ENCODE measurements at regions not wholly inside any gene's neighbourhood (a gene's known extent, or its start where the extent isn't known, plus 50 kb on each side); places are given as distances from the start of the nearest gene placed in this dataset.

DNA sequence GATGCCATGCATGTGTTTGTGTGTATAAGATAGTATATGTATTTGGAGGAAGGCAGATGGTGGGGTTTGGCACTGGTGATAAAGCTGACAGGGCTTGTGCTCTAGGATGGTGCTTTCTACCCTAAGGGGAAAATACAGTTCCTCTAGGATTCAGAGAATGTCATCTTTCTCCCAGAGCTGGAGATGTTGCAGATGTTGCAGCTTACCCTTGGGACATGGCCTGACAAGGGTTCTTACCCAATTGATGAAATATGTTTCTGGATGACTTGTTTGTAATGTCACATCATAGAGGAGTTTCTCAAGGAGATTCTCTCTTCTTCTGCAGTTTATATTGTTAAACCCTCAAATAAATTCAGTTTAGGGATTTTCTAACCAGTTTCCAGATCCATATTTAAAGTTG is 52.5 kb upstream of the PITX2 start:
- TF ChIP-seq, protein P1, sequence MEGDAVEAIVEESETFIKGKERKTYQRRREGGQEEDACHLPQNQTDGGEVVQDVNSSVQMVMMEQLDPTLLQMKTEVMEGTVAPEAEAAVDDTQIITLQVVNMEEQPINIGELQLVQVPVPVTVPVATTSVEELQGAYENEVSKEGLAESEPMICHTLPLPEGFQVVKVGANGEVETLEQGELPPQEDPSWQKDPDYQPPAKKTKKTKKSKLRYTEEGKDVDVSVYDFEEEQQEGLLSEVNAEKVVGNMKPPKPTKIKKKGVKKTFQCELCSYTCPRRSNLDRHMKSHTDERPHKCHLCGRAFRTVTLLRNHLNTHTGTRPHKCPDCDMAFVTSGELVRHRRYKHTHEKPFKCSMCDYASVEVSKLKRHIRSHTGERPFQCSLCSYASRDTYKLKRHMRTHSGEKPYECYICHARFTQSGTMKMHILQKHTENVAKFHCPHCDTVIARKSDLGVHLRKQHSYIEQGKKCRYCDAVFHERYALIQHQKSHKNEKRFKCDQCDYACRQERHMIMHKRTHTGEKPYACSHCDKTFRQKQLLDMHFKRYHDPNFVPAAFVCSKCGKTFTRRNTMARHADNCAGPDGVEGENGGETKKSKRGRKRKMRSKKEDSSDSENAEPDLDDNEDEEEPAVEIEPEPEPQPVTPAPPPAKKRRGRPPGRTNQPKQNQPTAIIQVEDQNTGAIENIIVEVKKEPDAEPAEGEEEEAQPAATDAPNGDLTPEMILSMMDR (IDR thresholded peaks at IDR 0.05; ENCODE audit: extremely low read depth, low read depth, low read length): no peak
- no peak for DNase-seq (ENCODE audit: insufficient read length, low spot score, missing footprints)
- Histone ChIP-seq H4K20me1 (ENCODE audit: insufficient read depth, low read length) (no peaks in the 10 kb centered on the region), H3K27ac (ENCODE audit: low read depth, low read length) (no peak overlapping the region), H3K79me2 (ENCODE audit: insufficient read depth, low read length) (no peaks in the 10 kb centered on the region), H3K9me3 (ENCODE audit: low read depth, low read length) (no peaks in the 10 kb centered on the region), H3K4me2 (ENCODE audit: insufficient read depth, low read length) (no peak overlapping the region), H3K36me3 (ENCODE audit: insufficient read depth, low read length) (no peaks in the 10 kb centered on the region), H3K4me1 (ENCODE audit: insufficient read depth, low read length) (no peaks in the 10 kb centered on the region), H3K27me3 (ENCODE audit: insufficient read depth, low read length) (peaks cover 2% of the 10 kb centered on the region), H3K4me3 (ENCODE audit: insufficient read depth, low read length) (no peak overlapping the region), H2AFZ (ENCODE audit: low read length) (no peak overlapping the region)

DNA sequence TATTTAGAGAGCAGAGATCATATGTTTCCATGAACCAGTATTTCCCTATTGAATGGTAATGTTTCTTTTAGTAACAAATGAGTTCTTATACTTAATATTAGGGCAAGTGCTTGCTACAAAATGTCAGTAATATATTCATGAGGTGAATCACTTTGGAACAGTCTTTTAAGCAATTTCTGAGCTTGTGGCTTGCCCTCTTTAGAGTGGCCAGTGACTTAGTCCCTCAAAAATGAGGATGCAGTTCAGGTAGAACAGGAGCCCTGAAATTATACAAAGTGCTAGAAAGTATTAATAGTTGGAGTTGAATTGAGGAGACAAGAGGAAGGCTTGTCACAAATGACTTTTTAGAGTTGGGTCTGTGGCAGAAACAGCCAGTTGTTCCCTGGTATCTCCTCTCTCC is 53.4 kb upstream of the PITX2 start:
- no peak for DNase-seq (ENCODE audit: insufficient read length, low spot score, missing footprints)
- Histone ChIP-seq H3K4me1 (ENCODE audit: insufficient read depth, low read length) (no peaks in the 10 kb centered on the region), H3K4me2 (ENCODE audit: insufficient read depth, low read length) (no peak overlapping the region), H3K4me3 (ENCODE audit: insufficient read depth, low read length) (no peak overlapping the region), H3K79me2 (ENCODE audit: insufficient read depth, low read length) (no peaks in the 10 kb centered on the region), H4K20me1 (ENCODE audit: insufficient read depth, low read length) (no peaks in the 10 kb centered on the region), H2AFZ (ENCODE audit: low read length) (no peak overlapping the region), H3K36me3 (ENCODE audit: insufficient read depth, low read length) (no peaks in the 10 kb centered on the region), H3K9me3 (ENCODE audit: low read depth, low read length) (no peaks in the 10 kb centered on the region), H3K27ac (ENCODE audit: low read depth, low read length) (no peak overlapping the region), H3K27me3 (ENCODE audit: insufficient read depth, low read length) (peaks cover 2% of the 10 kb centered on the region)
- TF ChIP-seq, protein P1 (IDR thresholded peaks at IDR 0.05; ENCODE audit: extremely low read depth, low read depth, low read length): no peak

DNA sequence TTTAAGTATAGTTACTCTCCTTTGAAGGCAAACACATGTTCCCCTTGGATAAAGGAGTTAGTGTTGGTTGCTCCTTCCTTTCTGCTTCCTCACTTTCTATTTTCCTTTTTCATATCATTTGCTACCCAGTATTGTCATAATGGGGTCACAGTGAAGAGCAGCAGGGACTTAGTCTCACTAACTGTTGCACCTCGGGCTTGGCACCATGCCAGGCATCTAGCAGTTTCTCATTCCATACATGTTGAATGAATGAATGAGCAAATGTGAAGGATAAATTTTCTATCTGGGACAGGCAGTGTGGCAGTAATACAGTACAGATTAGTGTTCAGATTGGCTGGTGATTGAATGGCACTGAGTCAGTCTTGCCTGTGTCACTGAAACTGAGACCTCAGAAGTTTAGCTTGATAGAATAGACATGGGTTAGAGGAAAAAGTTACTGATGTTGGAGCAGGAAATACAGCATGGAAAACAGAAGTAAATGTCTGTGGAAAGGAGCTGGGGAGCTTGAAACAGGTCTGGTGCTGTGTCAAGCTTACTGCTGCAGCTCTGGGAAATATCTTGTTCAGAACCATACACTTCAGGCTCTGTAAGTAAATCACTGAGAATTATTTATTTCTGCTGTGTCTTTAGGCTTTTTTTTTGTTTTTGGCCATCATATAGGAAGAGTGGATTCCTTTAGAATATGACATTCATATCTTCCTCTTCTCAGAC is 55.8 kb upstream of the PITX2 start:
- Histone ChIP-seq H3K9me3 (ENCODE audit: low read depth, low read length) (no peaks in the 10 kb centered on the region), H3K4me3 (ENCODE audit: insufficient read depth, low read length) (no peak overlapping the region), H3K4me1 (ENCODE audit: insufficient read depth, low read length) (no peaks in the 10 kb centered on the region), H3K79me2 (ENCODE audit: insufficient read depth, low read length) (no peaks in the 10 kb centered on the region), H4K20me1 (ENCODE audit: insufficient read depth, low read length) (no peaks in the 10 kb centered on the region), H2AFZ (ENCODE audit: low read length) (no peak overlapping the region), H3K27me3 (ENCODE audit: insufficient read depth, low read length) (peaks cover 2% of the 10 kb centered on the region), H3K36me3 (ENCODE audit: insufficient read depth, low read length) (no peaks in the 10 kb centered on the region), H3K4me2 (ENCODE audit: insufficient read depth, low read length) (no peak overlapping the region), H3K27ac (ENCODE audit: low read depth, low read length) (no peak overlapping the region)
- DNase-seq (ENCODE audit: insufficient read length, low spot score, missing footprints): no peak
- TF ChIP-seq, protein P1 (IDR thresholded peaks at IDR 0.05; ENCODE audit: extremely low read depth, low read depth, low read length): no peak

DNA sequence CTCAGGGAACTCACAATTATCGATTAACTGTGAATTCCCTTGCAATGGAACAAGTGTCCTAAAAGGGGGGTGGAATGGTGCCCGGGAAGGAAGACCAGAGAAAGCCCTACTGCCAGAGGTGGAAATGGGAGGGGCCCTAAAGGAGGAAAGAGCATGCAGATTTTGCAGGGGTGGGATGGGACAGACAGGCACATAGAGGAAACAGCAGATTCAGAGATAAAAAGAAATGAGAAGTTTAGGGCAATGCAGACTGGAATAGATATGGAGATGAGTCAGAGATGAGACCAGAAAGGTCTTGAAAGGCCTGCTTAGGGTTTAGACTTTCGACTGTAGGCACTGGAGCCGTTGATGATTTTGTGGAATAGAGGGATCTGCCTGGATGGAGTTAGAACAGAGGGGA is 57.4 kb upstream of the PITX2 start:
- Histone ChIP-seq H4K20me1 (ENCODE audit: insufficient read depth, low read length) (no peaks in the 10 kb centered on the region), H3K4me3 (ENCODE audit: insufficient read depth, low read length) (no peak overlapping the region), H3K4me1 (ENCODE audit: insufficient read depth, low read length) (no peaks in the 10 kb centered on the region), H3K27ac (ENCODE audit: low read depth, low read length) (no peak overlapping the region), H3K9me3 (ENCODE audit: low read depth, low read length) (no peaks in the 10 kb centered on the region), H3K36me3 (ENCODE audit: insufficient read depth, low read length) (no peaks in the 10 kb centered on the region), H3K4me2 (ENCODE audit: insufficient read depth, low read length) (no peak overlapping the region), H2AFZ (ENCODE audit: low read length) (no peak overlapping the region), H3K79me2 (ENCODE audit: insufficient read depth, low read length) (no peaks in the 10 kb centered on the region), H3K27me3 (ENCODE audit: insufficient read depth, low read length) (peaks cover 2% of the 10 kb centered on the region)
- DNase-seq (ENCODE audit: insufficient read length, low spot score, missing footprints): no peak
- TF ChIP-seq, protein P1 (IDR thresholded peaks at IDR 0.05; ENCODE audit: extremely low read depth, low read depth, low read length): no peak

Measured in osteoblast (primary cell).